Gastrocnemius medialis (tissue), 4 donors: ENCODE measurements at regions not wholly inside any gene's neighbourhood (a gene's known extent, or its start where the extent isn't known, plus 50 kb on each side); places are given as distances from the start of the nearest gene placed in this dataset.
"Not testable (repeated sequence)": the region's sequence is repeated elsewhere in the genome, so short reads cannot be mapped to it uniquely, and the experiment has no call there.

Experiments
- ATAC-seq, 2 donors: fragments of 150-250 bp; one replicate each; pipeline ENCODE4 v1.9.1; 2016
- DNase-seq, 2 donors: peaks; one replicate each; pipeline ENCODE4 v3.0.0-alpha.2; 2019
- H3K27ac ChIP-seq, 4 donors: fragments of 200-600 bp; sonication (generic); 1 replicate in 1 of 4; 2 replicates in 3 of 4; pipeline ENCODE4 v1.5.1; 2016 to 2018; ENCODE audit warnings: mild to moderate bottlenecking in 2 of 4, moderate library complexity in 1 of 4
- H3K27me3 ChIP-seq, 3 donors: fragments of 200-600 bp; sonication (generic) in 2 of 3; 1 replicate in 1 of 3; 2 replicates in 2 of 3; pipeline versions ENCODE4 v1.5.1 to v1.6.0; 2016 to 2019; ENCODE audit warnings: mild to moderate bottlenecking in 1 of 3, moderate library complexity in 1 of 3
- H3K36me3 ChIP-seq, 2 donors: fragments of 200-600 bp; sonication (generic) in 1 of 2; one replicate each; pipeline ENCODE4 v1.5.1; 2017 to 2018
- H3K4me1 ChIP-seq, 2 donors: fragments of 200-600 bp; sonication (generic) in 1 of 2; one replicate each; pipeline ENCODE4 v1.5.1; 2016 to 2017; ENCODE audit warnings: mild to moderate bottlenecking in 2 of 2
- H3K4me3 ChIP-seq, 4 donors: fragments of 200-600 bp; sonication (generic) in 3 of 4; 1 replicate in 1 of 4; 2 replicates in 3 of 4; pipeline ENCODE4 v1.5.1; 2016 to 2019; ENCODE audit warnings: mild to moderate bottlenecking in 2 of 4
- H3K9me3 ChIP-seq, 3 donors: fragments of 200-600 bp; sonication (generic) in 2 of 3; 1 replicate in 1 of 3; 2 replicates in 2 of 3; pipeline ENCODE4 v1.5.1; 2016 to 2019
- POLR2A ChIP-seq, 2 donors: fragments of 450-650 bp; IDR thresholded peaks; one replicate each; pipeline ENCODE4 v1.6.1; 2017; ENCODE audit warnings: antibody characterized with exemption in 2 of 2, mild to moderate bottlenecking in 2 of 2, moderate library complexity in 2 of 2
- in situ Hi-C, 4 donors: fragments of 200-750 bp; cut with MboI; loops; one replicate each; pipeline versions ENCODE4 v1.15.0 to v1.8.0; 2017; ENCODE audit warnings: low sequenced_read_pairs in 4 of 4
- intact Hi-C: fragments of 100-400 bp; cut with DNase I; formaldehyde crosslinking; loops from one replicate; pipeline ENCODE4 v1.15.1; 2023; ENCODE audit warnings: low total_unique reads
- TF ChIP-seq, protein P1 (sequence below), 5 experiments: fragments of 450-650 bp in 3 of 5; fragments of 200-600 bp in 2 of 5; sonication (generic) in 2 of 5; IDR thresholded peaks in 4 of 5; conservative IDR thresholded peaks in 1 of 5; 1 replicate in 4 of 5; 2 replicates in 1 of 5; pipeline ENCODE4 v1.5.1; 2016 to 2019; ENCODE audit warnings: antibody characterized with exemption in 5 of 5, mild to moderate bottlenecking in 3 of 5, moderate library complexity in 3 of 5

DNA sequence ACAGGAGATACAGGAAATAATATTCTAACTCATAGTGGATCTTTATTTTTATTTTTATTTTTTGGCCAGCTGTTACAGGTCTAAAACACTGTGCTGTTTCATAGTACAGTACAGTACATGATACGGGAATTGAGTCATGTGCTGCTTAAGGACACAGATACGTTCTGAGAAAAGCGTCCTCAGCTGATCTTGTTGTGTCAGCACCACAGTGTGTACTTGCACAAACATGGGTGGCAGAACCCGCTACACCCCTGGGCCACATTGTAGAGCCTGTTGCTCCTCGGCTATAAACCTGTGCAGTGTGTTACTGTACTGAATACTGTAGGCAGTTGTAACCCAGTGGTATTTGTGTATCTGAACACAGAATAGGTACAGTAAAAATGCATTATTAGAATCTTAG is 183.4 kb downstream of the OR4M2 start:
- TF ChIP-seq, protein P1, sequence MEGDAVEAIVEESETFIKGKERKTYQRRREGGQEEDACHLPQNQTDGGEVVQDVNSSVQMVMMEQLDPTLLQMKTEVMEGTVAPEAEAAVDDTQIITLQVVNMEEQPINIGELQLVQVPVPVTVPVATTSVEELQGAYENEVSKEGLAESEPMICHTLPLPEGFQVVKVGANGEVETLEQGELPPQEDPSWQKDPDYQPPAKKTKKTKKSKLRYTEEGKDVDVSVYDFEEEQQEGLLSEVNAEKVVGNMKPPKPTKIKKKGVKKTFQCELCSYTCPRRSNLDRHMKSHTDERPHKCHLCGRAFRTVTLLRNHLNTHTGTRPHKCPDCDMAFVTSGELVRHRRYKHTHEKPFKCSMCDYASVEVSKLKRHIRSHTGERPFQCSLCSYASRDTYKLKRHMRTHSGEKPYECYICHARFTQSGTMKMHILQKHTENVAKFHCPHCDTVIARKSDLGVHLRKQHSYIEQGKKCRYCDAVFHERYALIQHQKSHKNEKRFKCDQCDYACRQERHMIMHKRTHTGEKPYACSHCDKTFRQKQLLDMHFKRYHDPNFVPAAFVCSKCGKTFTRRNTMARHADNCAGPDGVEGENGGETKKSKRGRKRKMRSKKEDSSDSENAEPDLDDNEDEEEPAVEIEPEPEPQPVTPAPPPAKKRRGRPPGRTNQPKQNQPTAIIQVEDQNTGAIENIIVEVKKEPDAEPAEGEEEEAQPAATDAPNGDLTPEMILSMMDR (IDR thresholded peaks at IDR 0.05 in 4 of 5, conservative IDR thresholded peaks at IDR 0.05 in 1 of 5) = no peak
- no peak for TF ChIP-seq POLR2A (IDR thresholded peaks at IDR 0.05)
- Histone ChIP-seq H3K36me3 (no peaks in the 10 kb centered on the region), H3K4me1 (no peaks in the 10 kb centered on the region), H3K9me3 (no peaks in the 10 kb centered on the region), H3K27ac (no peak overlapping the region), H3K4me3 (no peak overlapping the region), H3K27me3 (no peaks in the 10 kb centered on the region)
- DNase-seq (no peak), ATAC-seq (no peak)
- in situ Hi-C loops (no loop called here), intact Hi-C loops (no loop called here)

DNA sequence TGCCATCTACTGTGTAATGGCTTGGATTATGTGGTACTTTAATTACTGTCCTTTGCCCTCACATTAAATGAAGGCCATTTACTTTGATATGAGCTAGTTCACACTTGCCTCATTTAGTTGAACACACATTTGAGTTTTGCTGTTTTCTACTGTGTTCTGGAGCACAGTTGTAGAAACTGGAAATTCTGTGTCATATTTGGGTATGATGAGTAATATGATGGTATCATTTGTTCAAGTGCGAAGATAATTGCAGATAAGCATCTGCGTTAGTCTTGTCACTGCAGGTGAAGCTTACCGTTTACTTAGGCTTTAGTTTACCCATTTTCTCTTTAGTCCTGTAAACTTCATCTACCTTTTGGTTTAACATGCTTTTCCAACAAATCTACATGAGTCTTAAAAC is 183.9 kb downstream of the OR4M2 start:
- H3K9me3 ChIP-seq, H3K27ac ChIP-seq, DNase-seq, H3K27me3 ChIP-seq, in situ Hi-C loops, H3K4me1 ChIP-seq, H3K4me3 ChIP-seq, H3K36me3 ChIP-seq, ATAC-seq, intact Hi-C loops: not testable (repeated sequence)

DNA sequence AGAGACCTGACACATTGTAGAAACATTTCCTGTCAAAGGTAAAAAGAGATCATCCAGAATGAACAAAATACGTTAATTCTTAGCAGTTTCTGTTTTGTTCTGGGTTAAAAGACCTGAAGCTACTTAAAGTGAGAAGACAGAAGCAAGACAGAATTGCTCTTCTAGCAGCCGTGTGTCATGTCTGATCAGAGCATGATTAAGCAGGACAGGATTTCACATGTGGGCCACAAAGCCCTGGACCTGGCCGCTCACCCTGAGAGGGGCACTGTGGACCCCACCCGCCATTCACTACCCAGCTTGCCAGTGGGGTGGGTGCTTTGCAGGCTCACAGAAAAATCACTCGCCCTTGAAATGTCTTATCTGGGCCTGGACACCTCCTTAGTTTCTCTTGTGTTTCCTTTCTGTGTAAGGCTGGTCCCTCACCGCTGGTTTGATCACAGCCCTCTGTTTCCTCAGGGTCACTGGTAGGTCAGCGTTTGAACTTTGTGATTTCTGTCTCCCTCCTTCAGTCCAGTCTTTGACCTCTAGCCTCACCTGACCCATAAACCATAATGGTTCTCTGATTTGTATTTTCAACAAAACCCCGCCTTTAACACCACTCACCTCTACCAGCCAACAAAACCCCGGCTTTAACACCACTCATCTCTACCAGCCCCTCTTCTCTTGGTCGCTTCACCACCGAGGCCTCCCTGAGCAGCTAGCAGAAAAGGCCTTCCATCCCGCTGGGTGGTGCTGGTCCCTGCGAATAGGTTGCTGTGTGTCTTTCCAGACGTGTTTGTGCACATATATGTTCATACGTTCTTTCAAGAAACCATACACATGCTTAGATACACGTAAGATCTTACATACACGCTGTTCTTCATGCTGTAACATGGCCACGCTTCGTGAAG is 185.0 kb downstream of the OR4M2 start:
- ATAC-seq (no peak), DNase-seq (no peak)
- no peaks in the 10 kb centered on the region for H3K36me3 ChIP-seq
- H3K9me3 ChIP-seq = no peaks in the 10 kb centered on the region
- no peak overlapping the region for H3K27ac ChIP-seq
- TF ChIP-seq, protein P1 (IDR thresholded peaks at IDR 0.05 in 4 of 5, conservative IDR thresholded peaks at IDR 0.05 in 1 of 5) = no peak
- TF ChIP-seq POLR2A (IDR thresholded peaks at IDR 0.05) = no peak
- in situ Hi-C loops (no loop called here), intact Hi-C loops (no loop called here)
- no peaks in the 10 kb centered on the region for H3K27me3 ChIP-seq
- H3K4me3 ChIP-seq = no peak overlapping the region
- H3K4me1 ChIP-seq = no peaks in the 10 kb centered on the region

DNA sequence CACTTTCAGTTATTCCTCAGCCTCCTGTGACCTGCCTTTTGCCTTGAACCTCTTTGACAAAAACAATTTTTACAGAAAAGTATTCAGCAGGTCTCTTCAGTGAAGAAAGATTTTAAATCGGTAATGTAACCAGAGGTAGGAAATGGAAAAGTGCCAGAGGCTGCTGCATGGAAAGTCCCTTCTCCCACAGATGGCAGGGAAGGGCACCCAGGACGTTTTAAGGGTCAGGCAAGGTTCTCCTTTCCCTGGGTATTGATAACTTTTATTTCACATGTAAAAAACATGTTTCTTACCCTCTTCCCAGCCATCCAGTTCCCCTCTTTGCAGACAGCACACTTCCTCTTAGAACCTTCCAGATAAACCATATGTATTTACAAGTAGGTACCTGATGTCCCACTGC is 185.6 kb downstream of the OR4M2 start:
- DNase-seq = no peak
- no peaks in the 10 kb centered on the region for H3K9me3 ChIP-seq
- ATAC-seq = no peak
- no peaks in the 10 kb centered on the region for H3K4me1 ChIP-seq
- no peaks in the 10 kb centered on the region for H3K27me3 ChIP-seq
- in situ Hi-C loops (no loop called here), intact Hi-C loops (no loop called here)
- H3K27ac ChIP-seq = no peak overlapping the region
- no peak overlapping the region for H3K4me3 ChIP-seq
- no peaks in the 10 kb centered on the region for H3K36me3 ChIP-seq
- no peak for TF ChIP-seq POLR2A (IDR thresholded peaks at IDR 0.05)
- TF ChIP-seq, protein P1 (IDR thresholded peaks at IDR 0.05 in 4 of 5, conservative IDR thresholded peaks at IDR 0.05 in 1 of 5) = no peak

DNA sequence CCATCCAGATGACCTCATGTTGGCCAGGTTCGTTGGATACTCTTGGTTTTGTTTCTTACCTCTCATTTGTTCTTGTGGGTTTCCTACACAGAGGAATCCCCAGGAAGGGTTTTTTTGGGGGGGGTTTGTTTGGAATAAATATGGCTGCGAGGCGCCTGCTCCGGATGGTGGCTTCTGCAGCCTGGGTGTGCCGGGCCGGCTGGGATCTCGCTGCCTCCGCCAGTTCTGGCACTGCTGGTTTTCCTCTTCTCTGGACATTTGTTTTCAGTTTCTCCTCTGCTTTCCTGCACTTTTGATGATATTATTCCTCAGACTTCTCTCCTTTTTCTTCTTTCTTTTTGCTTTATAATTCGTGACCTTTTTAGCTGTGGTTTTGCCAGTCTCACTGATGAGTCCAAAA is 187.4 kb downstream of the OR4M2 start:
- in situ Hi-C loops = no loop called here
- TF ChIP-seq POLR2A (IDR thresholded peaks at IDR 0.05) = no peak
- TF ChIP-seq, protein P1 (IDR thresholded peaks at IDR 0.05 in 4 of 5, conservative IDR thresholded peaks at IDR 0.05 in 1 of 5) = no peak
- no peaks in the 10 kb centered on the region for H3K9me3 ChIP-seq
- ATAC-seq (no peak), DNase-seq (no peak)
- intact Hi-C loops = no loop called here
- no peak overlapping the region for H3K27ac ChIP-seq
- H3K4me1 ChIP-seq = no peaks in the 10 kb centered on the region
- H3K36me3 ChIP-seq = no peaks in the 10 kb centered on the region
- no peak overlapping the region for H3K4me3 ChIP-seq
- H3K27me3 ChIP-seq = no peaks in the 10 kb centered on the region

DNA sequence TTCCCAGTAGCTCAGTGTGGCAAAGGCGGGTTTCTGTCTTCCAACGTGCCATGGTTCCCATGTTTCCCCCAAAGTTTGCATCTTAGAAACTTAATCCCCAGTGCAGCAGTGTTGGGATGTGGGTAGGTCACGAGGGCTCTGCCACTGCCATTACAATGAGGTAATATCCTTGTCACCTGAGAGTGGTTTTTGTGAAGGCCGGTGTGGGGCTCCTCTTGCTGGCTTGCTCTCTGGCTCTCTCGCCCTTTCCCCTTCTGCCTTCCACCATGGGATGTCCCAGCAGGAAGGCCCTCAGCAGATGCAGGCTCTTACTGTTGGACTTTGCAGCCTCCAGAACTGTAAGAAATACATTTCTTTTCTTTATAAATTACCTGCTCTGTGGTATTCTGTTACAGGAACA is 187.9 kb downstream of the OR4M2 start:
- ATAC-seq, in situ Hi-C loops, DNase-seq, intact Hi-C loops, H3K36me3 ChIP-seq, H3K4me1 ChIP-seq, H3K27me3 ChIP-seq, H3K4me3 ChIP-seq, H3K27ac ChIP-seq, H3K9me3 ChIP-seq: not testable (repeated sequence)

DNA sequence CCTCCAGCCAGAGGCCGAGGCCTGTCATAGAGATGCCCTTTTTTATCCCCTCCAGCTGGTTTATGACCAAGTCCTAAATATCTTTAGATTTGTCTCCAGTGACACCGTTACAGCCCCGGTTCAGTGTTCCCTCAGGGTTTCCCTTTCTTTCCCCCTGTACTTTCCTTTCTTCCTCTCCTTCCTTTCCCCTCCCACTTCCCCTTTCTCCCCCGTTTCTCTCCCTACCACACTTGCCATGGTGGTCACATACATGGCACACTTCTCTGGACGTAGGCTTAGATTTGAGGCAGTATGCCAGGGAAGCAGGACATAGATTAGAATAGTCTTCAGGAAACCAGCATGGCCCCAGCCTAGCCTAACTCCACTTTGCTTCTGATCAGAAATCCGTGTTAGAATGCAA is 188.3 kb downstream of the OR4M2 start:
- in situ Hi-C loops, H3K9me3 ChIP-seq, H3K27me3 ChIP-seq, ATAC-seq, H3K36me3 ChIP-seq, intact Hi-C loops, H3K27ac ChIP-seq, H3K4me3 ChIP-seq, DNase-seq, H3K4me1 ChIP-seq: not testable (repeated sequence)
